MM.1S (cell line): ENCODE measurements at regions not wholly inside any gene's neighbourhood (a gene's known extent, or its start where the extent isn't known, plus 50 kb on each side); places are given as distances from the start of the nearest gene placed in this dataset.

Source experiments
- DNase-seq: peaks from one replicate; pipeline ENCODE4 v3.0.0-alpha.2; 2015
- H2AFZ ChIP-seq: fragments of 300-600 bp; sonication (generic); 2 replicates; pipeline ENCODE4 v1.6.0; 2016; ENCODE audit warnings: antibody characterized with exemption, low read length
- H3F3A ChIP-seq: fragments of 300-600 bp; sonication (generic); 2 replicates; pipeline ENCODE4 v1.6.1; 2016; ENCODE audit warnings: mild to moderate bottlenecking, antibody characterized with exemption, low read length, moderate library complexity, mixed read lengths; ENCODE audit not compliant: insufficient read depth
- H3K27ac ChIP-seq: fragments of 300-600 bp; sonication (generic); 2 replicates; pipeline ENCODE4 v1.5.1; 2016; ENCODE audit warnings: mild to moderate bottlenecking, low read length
- H3K27me3 ChIP-seq: fragments of 300-600 bp; sonication (generic); replicated peaks from 2 replicates; pipeline ENCODE4 v1.6.0; 2016; ENCODE audit warnings: low read length; ENCODE audit not compliant: insufficient read depth
- H3K36me3 ChIP-seq: fragments of 300-600 bp; sonication (generic); replicated peaks from 2 replicates; pipeline ENCODE4 v1.6.1; 2016; ENCODE audit warnings: mild to moderate bottlenecking, low read length, mixed read lengths; ENCODE audit not compliant: insufficient read depth
- H3K4me1 ChIP-seq: fragments of 300-600 bp; sonication (generic); 2 replicates; pipeline ENCODE4 v1.6.1; 2016; ENCODE audit warnings: low read length, mixed read lengths
- H3K4me2 ChIP-seq: fragments of 300-600 bp; sonication (generic); 2 replicates; pipeline ENCODE4 v1.6.0; 2016; ENCODE audit warnings: low read depth, low read length
- H3K4me3 ChIP-seq: fragments of 300-600 bp; sonication (generic); 2 replicates; pipeline ENCODE4 v1.5.1; 2016; ENCODE audit warnings: low read length, mixed read lengths
- H3K79me2 ChIP-seq: fragments of 300-600 bp; sonication (generic); 2 replicates; pipeline ENCODE4 v1.6.1; 2016; ENCODE audit warnings: mixed run types, low read length, mixed read lengths
- H3K9ac ChIP-seq: fragments of 300-600 bp; sonication (generic); 2 replicates; pipeline ENCODE4 v1.6.1; 2016; ENCODE audit warnings: low read length, mixed read lengths
- H3K9me2 ChIP-seq: fragments of 300-600 bp; sonication (generic); replicated peaks from 2 replicates; pipeline ENCODE4 v1.6.1; 2016; ENCODE audit warnings: mild to moderate bottlenecking, low read length, mixed read lengths; ENCODE audit not compliant: insufficient read depth
- H3K9me3 ChIP-seq: fragments of 300-600 bp; sonication (generic); replicated peaks from 2 replicates; pipeline ENCODE4 v1.6.1; 2016; ENCODE audit warnings: mild to moderate bottlenecking, low read length, mixed read lengths; ENCODE audit not compliant: insufficient read depth
- H4K20me1 ChIP-seq: fragments of 300-600 bp; sonication (generic); 2 replicates; pipeline ENCODE4 v1.6.1; 2016; ENCODE audit warnings: mild to moderate bottlenecking, low read length, moderate library complexity, mixed read lengths; ENCODE audit not compliant: insufficient read depth
- CTCF ChIP-seq: fragments of 300-600 bp; sonication (generic); IDR thresholded peaks from 2 replicates; pipeline ENCODE4 v1.5.1; 2016; ENCODE audit warnings: antibody characterized with exemption, low read length, mixed read lengths
- EZH2 ChIP-seq: fragments of 300-600 bp; sonication (generic); optimal IDR thresholded peaks from 2 replicates; pipeline ENCODE3; 2017; ENCODE audit warnings: low read depth, mild to moderate bottlenecking, antibody characterized with exemption, low read length, mixed read lengths
- EZH2phosphoT487 ChIP-seq: fragments of 300-600 bp; sonication (generic); IDR thresholded peaks from 2 replicates; pipeline ENCODE4 v1.6.1; 2018; ENCODE audit warnings: antibody characterized with exemption, low read length

GRCh38 chr3:75220932-75221331, 443.2 kb upstream of the FRG2C start:
- Histone ChIP-seq H3F3A (no peaks in the 10 kb centered on the region), H3K27ac (no peak overlapping the region), H3K9me2 (no peaks in the 10 kb centered on the region), H3K4me2 (no peak overlapping the region), H3K4me3 (no peak overlapping the region), H3K9ac (no peak overlapping the region), H3K79me2 (no peaks in the 10 kb centered on the region), H3K27me3 (no peaks in the 10 kb centered on the region), H4K20me1 (no peaks in the 10 kb centered on the region), H3K36me3 (no peaks in the 10 kb centered on the region), H3K4me1 (no peaks in the 10 kb centered on the region), H3K9me3 (no peaks in the 10 kb centered on the region), H2AFZ (no peak overlapping the region)
- no peak for DNase-seq
- TF ChIP-seq EZH2phosphoT487 (no peak), EZH2 (no peak), CTCF (no peak)

GRCh38 chr3:75224412-75224811, 439.7 kb upstream of the FRG2C start:
- no peaks in the 10 kb centered on the region for H3K4me1 ChIP-seq
- no peaks in the 10 kb centered on the region for H3K27me3 ChIP-seq
- TF ChIP-seq EZH2phosphoT487 (no peak), CTCF (no peak), EZH2 (no peak)
- no peak for DNase-seq
- H3K9me3 ChIP-seq, result no peaks in the 10 kb centered on the region
- no peaks in the 10 kb centered on the region for H3K36me3 ChIP-seq
- no peak overlapping the region for H3K27ac ChIP-seq
- H3K4me2 ChIP-seq, result no peak overlapping the region
- no peaks in the 10 kb centered on the region for H3F3A ChIP-seq
- no peaks in the 10 kb centered on the region for H3K9me2 ChIP-seq
- H4K20me1 ChIP-seq, result no peaks in the 10 kb centered on the region
- no peaks in the 10 kb centered on the region for H3K79me2 ChIP-seq
- no peak overlapping the region for H2AFZ ChIP-seq
- H3K9ac ChIP-seq, result no peak overlapping the region
- H3K4me3 ChIP-seq, result no peak overlapping the region

GRCh38 chr3:75232216-75232615, 431.9 kb upstream of the FRG2C start:
- Histone ChIP-seq H3K27ac (no peak overlapping the region), H4K20me1 (no peaks in the 10 kb centered on the region), H3K79me2 (no peaks in the 10 kb centered on the region), H3K27me3 (no peaks in the 10 kb centered on the region), H3K9ac (no peak overlapping the region), H3F3A (no peaks in the 10 kb centered on the region), H2AFZ (no peak overlapping the region), H3K4me2 (no peak overlapping the region), H3K36me3 (no peaks in the 10 kb centered on the region), H3K9me3 (no peaks in the 10 kb centered on the region), H3K4me1 (no peaks in the 10 kb centered on the region), H3K4me3 (no peak overlapping the region), H3K9me2 (no peaks in the 10 kb centered on the region)
- no peak for DNase-seq
- TF ChIP-seq CTCF (no peak), EZH2phosphoT487 (no peak), EZH2 (no peak)

- H3K4me1 ChIP-seq, result no peaks in the 10 kb centered on the region
- H3K4me2 ChIP-seq, result no peak overlapping the region
- H3K79me2 ChIP-seq, result no peaks in the 10 kb centered on the region
- H3K9me3 ChIP-seq, result no peaks in the 10 kb centered on the region
- H3K9ac ChIP-seq, result no peak overlapping the region
- no peaks in the 10 kb centered on the region for H4K20me1 ChIP-seq
- no peaks in the 10 kb centered on the region for H3F3A ChIP-seq
- H3K27ac ChIP-seq, result no peak overlapping the region
- no peaks in the 10 kb centered on the region for H3K36me3 ChIP-seq
- TF ChIP-seq EZH2 (no peak), CTCF (no peak), EZH2phosphoT487 (no peak)
- no peaks in the 10 kb centered on the region for H3K27me3 ChIP-seq
- no peaks in the 10 kb centered on the region for H3K9me2 ChIP-seq
- no peak overlapping the region for H3K4me3 ChIP-seq
- DNase-seq, result no peak
- no peak overlapping the region for H2AFZ ChIP-seq
Observed at GRCh38 chr3:75235631-75236030, 428.5 kb upstream of the FRG2C start.
